ENCODE measurements at regions not wholly inside any gene's neighbourhood (a gene's known extent, or its start where the extent isn't known, plus 50 kb on each side); places are given as distances from the start of the nearest gene placed in this dataset.

DNA sequence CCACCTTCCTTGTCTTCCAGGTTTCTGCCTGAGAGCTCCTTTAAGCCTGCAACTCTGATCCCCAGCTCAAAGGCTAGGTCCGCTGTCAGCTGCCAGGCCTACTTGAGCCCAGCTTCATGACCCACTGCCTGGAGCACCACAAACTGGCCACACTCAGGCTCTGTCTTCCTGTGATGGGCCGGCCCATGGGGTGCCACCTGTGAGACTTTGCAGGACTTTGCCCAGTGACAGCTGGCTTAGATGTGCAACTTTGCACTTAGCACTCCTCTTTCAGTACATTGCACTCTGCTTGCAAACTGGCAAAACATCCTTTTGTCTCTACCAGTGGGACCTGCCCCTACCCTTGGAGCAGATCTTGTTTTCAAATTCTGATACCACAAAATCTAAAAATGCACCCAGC lies 311.5 kb upstream of the PDE4D start (continued):
- no peak for TF ChIP-seq EHMT2 (IDR thresholded peaks at IDR 0.05; ENCODE audit: borderline replicate concordance, low read depth, low read length)
- 0 out of 2 replicates have a peak, but pooled peaks have one; percentile 26 for TF ChIP-seq GFI1 (CRISPR knock-in tag; IDR thresholded peaks at IDR 0.05; ENCODE audit: borderline replicate concordance)
- TF ChIP-seq, protein P1, sequence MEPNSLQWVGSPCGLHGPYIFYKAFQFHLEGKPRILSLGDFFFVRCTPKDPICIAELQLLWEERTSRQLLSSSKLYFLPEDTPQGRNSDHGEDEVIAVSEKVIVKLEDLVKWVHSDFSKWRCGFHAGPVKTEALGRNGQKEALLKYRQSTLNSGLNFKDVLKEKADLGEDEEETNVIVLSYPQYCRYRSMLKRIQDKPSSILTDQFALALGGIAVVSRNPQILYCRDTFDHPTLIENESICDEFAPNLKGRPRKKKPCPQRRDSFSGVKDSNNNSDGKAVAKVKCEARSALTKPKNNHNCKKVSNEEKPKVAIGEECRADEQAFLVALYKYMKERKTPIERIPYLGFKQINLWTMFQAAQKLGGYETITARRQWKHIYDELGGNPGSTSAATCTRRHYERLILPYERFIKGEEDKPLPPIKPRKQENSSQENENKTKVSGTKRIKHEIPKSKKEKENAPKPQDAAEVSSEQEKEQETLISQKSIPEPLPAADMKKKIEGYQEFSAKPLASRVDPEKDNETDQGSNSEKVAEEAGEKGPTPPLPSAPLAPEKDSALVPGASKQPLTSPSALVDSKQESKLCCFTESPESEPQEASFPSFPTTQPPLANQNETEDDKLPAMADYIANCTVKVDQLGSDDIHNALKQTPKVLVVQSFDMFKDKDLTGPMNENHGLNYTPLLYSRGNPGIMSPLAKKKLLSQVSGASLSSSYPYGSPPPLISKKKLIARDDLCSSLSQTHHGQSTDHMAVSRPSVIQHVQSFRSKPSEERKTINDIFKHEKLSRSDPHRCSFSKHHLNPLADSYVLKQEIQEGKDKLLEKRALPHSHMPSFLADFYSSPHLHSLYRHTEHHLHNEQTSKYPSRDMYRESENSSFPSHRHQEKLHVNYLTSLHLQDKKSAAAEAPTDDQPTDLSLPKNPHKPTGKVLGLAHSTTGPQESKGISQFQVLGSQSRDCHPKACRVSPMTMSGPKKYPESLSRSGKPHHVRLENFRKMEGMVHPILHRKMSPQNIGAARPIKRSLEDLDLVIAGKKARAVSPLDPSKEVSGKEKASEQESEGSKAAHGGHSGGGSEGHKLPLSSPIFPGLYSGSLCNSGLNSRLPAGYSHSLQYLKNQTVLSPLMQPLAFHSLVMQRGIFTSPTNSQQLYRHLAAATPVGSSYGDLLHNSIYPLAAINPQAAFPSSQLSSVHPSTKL (CRISPR knock-in tag; IDR thresholded peaks at IDR 0.05) = 0 out of 2 replicates have a peak, but pooled peaks have one; percentile 30
- TF ChIP-seq NFRKB (IDR thresholded peaks at IDR 0.05) = no peak
- TF ChIP-seq, protein P2, sequence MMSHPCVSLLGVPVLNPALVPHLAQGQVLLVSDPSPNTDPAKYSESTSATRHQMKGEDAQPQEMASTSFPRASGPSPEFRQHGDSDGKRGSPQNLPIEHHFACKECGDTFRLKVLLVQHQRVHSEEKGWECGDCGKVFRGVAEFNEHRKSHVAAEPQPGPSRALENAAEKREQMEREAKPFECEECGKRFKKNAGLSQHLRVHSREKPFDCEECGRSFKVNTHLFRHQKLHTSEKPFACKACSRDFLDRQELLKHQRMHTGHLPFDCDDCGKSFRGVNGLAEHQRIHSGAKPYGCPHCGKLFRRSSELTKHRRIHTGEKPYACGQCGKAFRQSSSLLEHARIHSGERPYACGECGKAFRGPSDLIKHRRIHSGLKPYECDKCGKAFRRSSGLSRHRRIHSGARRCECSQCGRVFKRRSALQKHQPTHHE (CRISPR knock-in tag; IDR thresholded peaks at IDR 0.05; ENCODE audit: borderline replicate concordance) = no peak
- no peak for TF ChIP-seq ARID2 (CRISPR knock-in tag; IDR thresholded peaks at IDR 0.05; ENCODE audit: borderline replicate concordance)
- no peak for TF ChIP-seq ZNF3 (CRISPR knock-in tag; IDR thresholded peaks at IDR 0.05)
- no peak for TF ChIP-seq ZNF354B (CRISPR knock-in tag; IDR thresholded peaks at IDR 0.05)
- TF ChIP-seq PHF8 (CRISPR knock-in tag; IDR thresholded peaks at IDR 0.05) = no peak
- no peak for TF ChIP-seq ZNF614 (CRISPR knock-in tag; IDR thresholded peaks at IDR 0.05; ENCODE audit: borderline replicate concordance)
- no peak for TF ChIP-seq ZNF432 (CRISPR knock-in tag; IDR thresholded peaks at IDR 0.05; ENCODE audit: borderline replicate concordance)
- TF ChIP-seq ZNF709 (CRISPR knock-in tag; IDR thresholded peaks at IDR 0.05) = no peak
- TF ChIP-seq, protein P3, sequence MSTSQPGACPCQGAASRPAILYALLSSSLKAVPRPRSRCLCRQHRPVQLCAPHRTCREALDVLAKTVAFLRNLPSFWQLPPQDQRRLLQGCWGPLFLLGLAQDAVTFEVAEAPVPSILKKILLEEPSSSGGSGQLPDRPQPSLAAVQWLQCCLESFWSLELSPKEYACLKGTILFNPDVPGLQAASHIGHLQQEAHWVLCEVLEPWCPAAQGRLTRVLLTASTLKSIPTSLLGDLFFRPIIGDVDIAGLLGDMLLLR (CRISPR knock-in tag; IDR thresholded peaks at IDR 0.05) = no peak
- 0 out of 2 replicates have a peak, but pooled peaks have one; percentile 15 for TF ChIP-seq ZMYM2 (CRISPR knock-in tag; IDR thresholded peaks at IDR 0.05)
- TF ChIP-seq GLI4 (CRISPR knock-in tag; IDR thresholded peaks at IDR 0.05; ENCODE audit: borderline replicate concordance) = no peak
- no peak for TF ChIP-seq ZNF552 (CRISPR knock-in tag; IDR thresholded peaks at IDR 0.05; ENCODE audit: borderline replicate concordance)
- TF ChIP-seq ZNF121 (CRISPR knock-in tag; IDR thresholded peaks at IDR 0.05) = 0 out of 2 replicates have a peak, but pooled peaks have one; percentile 22
- TF ChIP-seq, protein P4, sequence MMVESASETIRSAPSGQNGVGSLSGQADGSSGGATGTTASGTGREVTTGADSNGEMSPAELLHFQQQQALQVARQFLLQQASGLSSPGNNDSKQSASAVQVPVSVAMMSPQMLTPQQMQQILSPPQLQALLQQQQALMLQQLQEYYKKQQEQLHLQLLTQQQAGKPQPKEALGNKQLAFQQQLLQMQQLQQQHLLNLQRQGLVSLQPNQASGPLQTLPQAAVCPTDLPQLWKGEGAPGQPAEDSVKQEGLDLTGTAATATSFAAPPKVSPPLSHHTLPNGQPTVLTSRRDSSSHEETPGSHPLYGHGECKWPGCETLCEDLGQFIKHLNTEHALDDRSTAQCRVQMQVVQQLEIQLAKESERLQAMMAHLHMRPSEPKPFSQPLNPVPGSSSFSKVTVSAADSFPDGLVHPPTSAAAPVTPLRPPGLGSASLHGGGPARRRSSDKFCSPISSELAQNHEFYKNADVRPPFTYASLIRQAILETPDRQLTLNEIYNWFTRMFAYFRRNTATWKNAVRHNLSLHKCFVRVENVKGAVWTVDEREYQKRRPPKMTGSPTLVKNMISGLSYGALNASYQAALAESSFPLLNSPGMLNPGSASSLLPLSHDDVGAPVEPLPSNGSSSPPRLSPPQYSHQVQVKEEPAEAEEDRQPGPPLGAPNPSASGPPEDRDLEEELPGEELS (CRISPR knock-in tag; IDR thresholded peaks at IDR 0.05) = peak; percentile 38; the same call in 1 of the 2 replicates
- no peak for TF ChIP-seq HIVEP1 (CRISPR knock-in tag; IDR thresholded peaks at IDR 0.05)
- TF ChIP-seq, protein P5, sequence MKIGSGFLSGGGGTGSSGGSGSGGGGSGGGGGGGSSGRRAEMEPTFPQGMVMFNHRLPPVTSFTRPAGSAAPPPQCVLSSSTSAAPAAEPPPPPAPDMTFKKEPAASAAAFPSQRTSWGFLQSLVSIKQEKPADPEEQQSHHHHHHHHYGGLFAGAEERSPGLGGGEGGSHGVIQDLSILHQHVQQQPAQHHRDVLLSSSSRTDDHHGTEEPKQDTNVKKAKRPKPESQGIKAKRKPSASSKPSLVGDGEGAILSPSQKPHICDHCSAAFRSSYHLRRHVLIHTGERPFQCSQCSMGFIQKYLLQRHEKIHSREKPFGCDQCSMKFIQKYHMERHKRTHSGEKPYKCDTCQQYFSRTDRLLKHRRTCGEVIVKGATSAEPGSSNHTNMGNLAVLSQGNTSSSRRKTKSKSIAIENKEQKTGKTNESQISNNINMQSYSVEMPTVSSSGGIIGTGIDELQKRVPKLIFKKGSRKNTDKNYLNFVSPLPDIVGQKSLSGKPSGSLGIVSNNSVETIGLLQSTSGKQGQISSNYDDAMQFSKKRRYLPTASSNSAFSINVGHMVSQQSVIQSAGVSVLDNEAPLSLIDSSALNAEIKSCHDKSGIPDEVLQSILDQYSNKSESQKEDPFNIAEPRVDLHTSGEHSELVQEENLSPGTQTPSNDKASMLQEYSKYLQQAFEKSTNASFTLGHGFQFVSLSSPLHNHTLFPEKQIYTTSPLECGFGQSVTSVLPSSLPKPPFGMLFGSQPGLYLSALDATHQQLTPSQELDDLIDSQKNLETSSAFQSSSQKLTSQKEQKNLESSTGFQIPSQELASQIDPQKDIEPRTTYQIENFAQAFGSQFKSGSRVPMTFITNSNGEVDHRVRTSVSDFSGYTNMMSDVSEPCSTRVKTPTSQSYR (CRISPR knock-in tag; IDR thresholded peaks at IDR 0.05; ENCODE audit: borderline replicate concordance) = no peak
- no peak for TF ChIP-seq ZNF879 (CRISPR knock-in tag; IDR thresholded peaks at IDR 0.05)
